ENCODE measurements at regions not wholly inside any gene's neighbourhood (a gene's known extent, or its start where the extent isn't known, plus 50 kb on each side); places are given as distances from the start of the nearest gene placed in this dataset.

GRCh38 chr1:103469801-103470200 lies 55.7 kb upstream of the RNPC3 start:
- Histone ChIP-seq H3K79me2 (ENCODE audit: insufficient read depth, low read depth, low read length) (no peaks in the 10 kb centered on the region), H3K27ac (ENCODE audit: low read depth, low read length, poor library complexity, severe bottlenecking) (no peak overlapping the region), H3K9me3 (ENCODE audit: low read length) (no peaks in the 10 kb centered on the region), H4K20me1 (ENCODE audit: insufficient read depth, low read length) (no peaks in the 10 kb centered on the region), H3K4me2 (ENCODE audit: low read length) (no peak overlapping the region), H3K4me1 (ENCODE audit: insufficient read depth, low read length, poor library complexity, severe bottlenecking) (no peaks in the 10 kb centered on the region), H3K9me2 (ENCODE audit: insufficient read depth, low read length) (no peaks in the 10 kb centered on the region), H3K36me3 (ENCODE audit: insufficient read depth, low read length) (no peaks in the 10 kb centered on the region), H3K4me3 (ENCODE audit: low read depth, low read length, poor library complexity, severe bottlenecking) (no peak overlapping the region), H2AFZ (ENCODE audit: low read length) (no peak overlapping the region)
- CTCF ChIA-PET (ENCODE audit: unreplicated experiment), result no interaction called here
- no peak for TF ChIP-seq EZH2phosphoT487 (IDR thresholded peaks at IDR 0.05; ENCODE audit: borderline replicate concordance, low read depth, low read length)
- TF ChIP-seq, protein P1, sequence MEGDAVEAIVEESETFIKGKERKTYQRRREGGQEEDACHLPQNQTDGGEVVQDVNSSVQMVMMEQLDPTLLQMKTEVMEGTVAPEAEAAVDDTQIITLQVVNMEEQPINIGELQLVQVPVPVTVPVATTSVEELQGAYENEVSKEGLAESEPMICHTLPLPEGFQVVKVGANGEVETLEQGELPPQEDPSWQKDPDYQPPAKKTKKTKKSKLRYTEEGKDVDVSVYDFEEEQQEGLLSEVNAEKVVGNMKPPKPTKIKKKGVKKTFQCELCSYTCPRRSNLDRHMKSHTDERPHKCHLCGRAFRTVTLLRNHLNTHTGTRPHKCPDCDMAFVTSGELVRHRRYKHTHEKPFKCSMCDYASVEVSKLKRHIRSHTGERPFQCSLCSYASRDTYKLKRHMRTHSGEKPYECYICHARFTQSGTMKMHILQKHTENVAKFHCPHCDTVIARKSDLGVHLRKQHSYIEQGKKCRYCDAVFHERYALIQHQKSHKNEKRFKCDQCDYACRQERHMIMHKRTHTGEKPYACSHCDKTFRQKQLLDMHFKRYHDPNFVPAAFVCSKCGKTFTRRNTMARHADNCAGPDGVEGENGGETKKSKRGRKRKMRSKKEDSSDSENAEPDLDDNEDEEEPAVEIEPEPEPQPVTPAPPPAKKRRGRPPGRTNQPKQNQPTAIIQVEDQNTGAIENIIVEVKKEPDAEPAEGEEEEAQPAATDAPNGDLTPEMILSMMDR (conservative IDR thresholded peaks at IDR 0.05; ENCODE audit: low read length), result no peak
- DNase-seq (ENCODE audit: low spot score), result no peak
- intact Hi-C loops (cut with micrococcal nuclease; ENCODE audit: unreplicated experiment), result no loop called here
- POLR2A ChIA-PET, result interaction anchor here (0.6 kb wide), 1 partner anchor 93 kb away, joined by 3 read pairs; no protein-coding TSS in a partner anchor
- BruUV-seq (replicated peaks), result no TSS peak

- Histone ChIP-seq H3K27ac (ENCODE audit: low read depth, low read length, poor library complexity, severe bottlenecking) (no peak overlapping the region), H3K4me1 (ENCODE audit: insufficient read depth, low read length, poor library complexity, severe bottlenecking) (no peaks in the 10 kb centered on the region), H2AFZ (ENCODE audit: low read length) (no peak overlapping the region), H3K4me3 (ENCODE audit: low read depth, low read length, poor library complexity, severe bottlenecking) (no peak overlapping the region), H3K9me3 (ENCODE audit: low read length) (no peaks in the 10 kb centered on the region), H3K9me2 (ENCODE audit: insufficient read depth, low read length) (no peaks in the 10 kb centered on the region), H3K79me2 (ENCODE audit: insufficient read depth, low read depth, low read length) (no peaks in the 10 kb centered on the region), H4K20me1 (ENCODE audit: insufficient read depth, low read length) (no peaks in the 10 kb centered on the region), H3K4me2 (ENCODE audit: low read length) (no peak overlapping the region), H3K36me3 (ENCODE audit: insufficient read depth, low read length) (no peaks in the 10 kb centered on the region)
- intact Hi-C loops (cut with micrococcal nuclease; ENCODE audit: unreplicated experiment), result no loop called here
- no TSS peak for BruUV-seq (replicated peaks)
- ChIA-PET CTCF (ENCODE audit: unreplicated experiment) (no interaction called here), POLR2A (interaction anchor here (0.7 to 1.1 kb wide), 2 partner anchors 10 to 15 kb away, joined by 3 to 4 read pairs; no protein-coding TSS in a partner anchor)
- DNase-seq (ENCODE audit: low spot score), result no peak
- TF ChIP-seq, protein P1 (conservative IDR thresholded peaks at IDR 0.05; ENCODE audit: low read length), result no peak
- TF ChIP-seq EZH2phosphoT487 (IDR thresholded peaks at IDR 0.05; ENCODE audit: borderline replicate concordance, low read depth, low read length), result no peak
Measured at GRCh38 chr1:103467100-103467499, 58.4 kb upstream of the RNPC3 start.

All from OCI-LY7 (cell line).